ENCODE measurements at regions not wholly inside any gene's neighbourhood (a gene's known extent, or its start where the extent isn't known, plus 50 kb on each side); places are given as distances from the start of the nearest gene placed in this dataset.

DNA sequence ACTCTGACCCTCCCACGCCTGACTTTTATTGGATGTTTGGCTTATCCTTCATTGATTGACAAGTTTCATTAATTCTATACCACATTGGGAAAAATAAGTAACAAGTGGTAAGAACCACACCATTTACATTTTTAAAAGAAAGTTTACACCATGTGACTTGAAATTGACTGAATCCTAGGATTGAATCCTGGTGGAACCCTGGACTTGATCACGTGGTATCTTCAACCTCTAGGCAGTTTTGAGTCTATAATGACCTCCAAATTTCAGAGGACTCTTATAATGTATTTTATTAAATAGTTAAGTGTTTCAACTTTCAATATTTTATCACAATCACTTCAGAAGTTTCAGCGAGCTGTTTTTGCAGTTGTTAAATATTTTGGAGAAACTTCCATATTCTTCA lies 172.0 kb downstream of the SLC6A15 start:
- Mint-ChIP-seq H3K36me3 (no peaks in the 10 kb centered on the region), H3K27ac (no peak overlapping the region), H3K9me3 (no peaks in the 10 kb centered on the region), H3K4me1 (no peaks in the 10 kb centered on the region), H3K4me3 (no peak overlapping the region), H3K27me3 (ENCODE audit: low read depth in 3 of 3) (no peaks in the 10 kb centered on the region)
- Histone ChIP-seq H2AFZ (ENCODE audit: insufficient read depth, low read depth, low read length, poor library complexity, severe bottlenecking) (no peak overlapping the region), H3K9me3 (replicated peaks in 1 of 2; ENCODE audit: control insufficient read depth in 1 of 2, insufficient read depth in 1 of 2, low read length in 2 of 2) (no peaks in the 10 kb centered on the region), H3K4me1 (ENCODE audit: control insufficient read depth in 1 of 2, insufficient read depth in 2 of 2, low read length in 2 of 2) (no peaks in the 10 kb centered on the region), H4K20me1 (ENCODE audit: insufficient read depth, low read length) (no peaks in the 10 kb centered on the region), H3K4me2 (replicated peaks; ENCODE audit: extremely low read depth, low read length, poor library complexity, severe bottlenecking) (no peak overlapping the region), H3K79me2 (ENCODE audit: insufficient read depth, low read length) (no peaks in the 10 kb centered on the region), H3K27ac (ENCODE audit: low read depth in 1 of 2, low read length in 2 of 2) (no peak overlapping the region), H3K4me3 (replicated peaks in 1 of 3; ENCODE audit: low read depth in 2 of 3, low read length in 3 of 3) (no peak overlapping the region), H3K36me3 (replicated peaks in 1 of 2; ENCODE audit: control insufficient read depth in 1 of 2, insufficient read depth in 2 of 2, low read length in 2 of 2) (no peaks in the 10 kb centered on the region), H3K27me3 (ENCODE audit: control insufficient read depth in 2 of 2, insufficient read depth in 2 of 2, low read length in 2 of 2) (no peaks in the 10 kb centered on the region), H3K9ac (ENCODE audit: insufficient read depth, low read length, poor library complexity, severe bottlenecking) (no peak overlapping the region)
- no peak for DNase-seq
- intact Hi-C loops (cut with micrococcal nuclease) = no loop called here
- WGBS (ENCODE audit: insufficient coverage) = no CpG with 5 or more reads among the region's 3 CpGs
- TF ChIP-seq, protein P1, sequence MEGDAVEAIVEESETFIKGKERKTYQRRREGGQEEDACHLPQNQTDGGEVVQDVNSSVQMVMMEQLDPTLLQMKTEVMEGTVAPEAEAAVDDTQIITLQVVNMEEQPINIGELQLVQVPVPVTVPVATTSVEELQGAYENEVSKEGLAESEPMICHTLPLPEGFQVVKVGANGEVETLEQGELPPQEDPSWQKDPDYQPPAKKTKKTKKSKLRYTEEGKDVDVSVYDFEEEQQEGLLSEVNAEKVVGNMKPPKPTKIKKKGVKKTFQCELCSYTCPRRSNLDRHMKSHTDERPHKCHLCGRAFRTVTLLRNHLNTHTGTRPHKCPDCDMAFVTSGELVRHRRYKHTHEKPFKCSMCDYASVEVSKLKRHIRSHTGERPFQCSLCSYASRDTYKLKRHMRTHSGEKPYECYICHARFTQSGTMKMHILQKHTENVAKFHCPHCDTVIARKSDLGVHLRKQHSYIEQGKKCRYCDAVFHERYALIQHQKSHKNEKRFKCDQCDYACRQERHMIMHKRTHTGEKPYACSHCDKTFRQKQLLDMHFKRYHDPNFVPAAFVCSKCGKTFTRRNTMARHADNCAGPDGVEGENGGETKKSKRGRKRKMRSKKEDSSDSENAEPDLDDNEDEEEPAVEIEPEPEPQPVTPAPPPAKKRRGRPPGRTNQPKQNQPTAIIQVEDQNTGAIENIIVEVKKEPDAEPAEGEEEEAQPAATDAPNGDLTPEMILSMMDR (IDR thresholded peaks at IDR 0.05) = no peak

GRCh38 chr12:84738481-84738972 lies 174.1 kb downstream of the SLC6A15 start:
- no peaks in the 10 kb centered on the region for H3K4me1 ChIP-seq (ENCODE audit: control insufficient read depth in 1 of 2, insufficient read depth in 2 of 2, low read length in 2 of 2)
- no peak overlapping the region for H3K27ac ChIP-seq (ENCODE audit: low read depth in 1 of 2, low read length in 2 of 2)
- no peaks in the 10 kb centered on the region for H3K9me3 ChIP-seq (replicated peaks in 1 of 2; ENCODE audit: control insufficient read depth in 1 of 2, insufficient read depth in 1 of 2, low read length in 2 of 2)
- Mint-ChIP-seq H3K27ac (no peak overlapping the region), H3K9me3 (no peaks in the 10 kb centered on the region), H3K4me1 (no peaks in the 10 kb centered on the region), H3K27me3 (ENCODE audit: low read depth in 3 of 3) (peaks cover 0 to 1% (median 0%) of the 10 kb centered on the region in 3 donors), H3K36me3 (no peaks in the 10 kb centered on the region), H3K4me3 (no peak overlapping the region)
- intact Hi-C loops (cut with micrococcal nuclease) = no loop called here
- no peaks in the 10 kb centered on the region for H3K36me3 ChIP-seq (replicated peaks in 1 of 2; ENCODE audit: control insufficient read depth in 1 of 2, insufficient read depth in 2 of 2, low read length in 2 of 2)
- H3K27me3 ChIP-seq (ENCODE audit: control insufficient read depth in 2 of 2, insufficient read depth in 2 of 2, low read length in 2 of 2) = no peaks in the 10 kb centered on the region
- TF ChIP-seq, protein P1 (IDR thresholded peaks at IDR 0.05) = no peak
- DNase-seq = no peak
- H2AFZ ChIP-seq (ENCODE audit: insufficient read depth, low read depth, low read length, poor library complexity, severe bottlenecking) = no peak overlapping the region
- H3K4me3 ChIP-seq (replicated peaks in 1 of 3; ENCODE audit: low read depth in 2 of 3, low read length in 3 of 3) = no peak overlapping the region
- no peaks in the 10 kb centered on the region for H4K20me1 ChIP-seq (ENCODE audit: insufficient read depth, low read length)
- H3K9ac ChIP-seq (ENCODE audit: insufficient read depth, low read length, poor library complexity, severe bottlenecking) = no peak overlapping the region
- no peaks in the 10 kb centered on the region for H3K79me2 ChIP-seq (ENCODE audit: insufficient read depth, low read length)
- WGBS (ENCODE audit: insufficient coverage) = 82% methylated on average over 1 of the region's 2 CpGs
- H3K4me2 ChIP-seq (replicated peaks; ENCODE audit: extremely low read depth, low read length, poor library complexity, severe bottlenecking) = no peak overlapping the region

All from CD14-positive monocyte (primary cell).